ENCODE measurements at regions not wholly inside any gene's neighbourhood (a gene's known extent, or its start where the extent isn't known, plus 50 kb on each side); places are given as distances from the start of the nearest gene placed in this dataset.

DNA sequence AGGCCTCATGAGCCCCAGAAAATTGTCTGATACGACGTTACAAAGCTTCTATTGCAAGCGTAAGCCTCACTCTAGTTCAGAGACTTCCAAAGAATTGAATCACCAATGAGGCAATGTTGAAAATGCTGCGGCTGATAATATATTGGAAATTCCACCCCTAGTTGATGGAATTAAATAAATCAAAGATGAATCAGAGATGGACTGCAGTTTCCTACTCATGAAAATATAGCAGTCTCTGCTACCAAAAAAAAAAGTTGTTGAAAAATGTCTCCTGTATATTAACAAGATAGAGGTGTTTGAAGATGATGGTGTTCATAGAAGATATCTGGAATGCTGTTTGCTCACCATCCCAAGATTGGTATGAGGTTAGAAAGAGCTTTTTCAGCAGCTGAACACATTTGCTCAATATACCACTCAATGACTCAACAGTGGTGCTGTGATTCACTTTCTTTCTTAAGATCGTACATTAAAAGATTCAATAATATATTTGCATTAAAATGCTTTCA is 99.8 kb upstream of the ARHGAP28 start:
- no peak overlapping the region for H3K27ac ChIP-seq
- TF ChIP-seq, protein P1, sequence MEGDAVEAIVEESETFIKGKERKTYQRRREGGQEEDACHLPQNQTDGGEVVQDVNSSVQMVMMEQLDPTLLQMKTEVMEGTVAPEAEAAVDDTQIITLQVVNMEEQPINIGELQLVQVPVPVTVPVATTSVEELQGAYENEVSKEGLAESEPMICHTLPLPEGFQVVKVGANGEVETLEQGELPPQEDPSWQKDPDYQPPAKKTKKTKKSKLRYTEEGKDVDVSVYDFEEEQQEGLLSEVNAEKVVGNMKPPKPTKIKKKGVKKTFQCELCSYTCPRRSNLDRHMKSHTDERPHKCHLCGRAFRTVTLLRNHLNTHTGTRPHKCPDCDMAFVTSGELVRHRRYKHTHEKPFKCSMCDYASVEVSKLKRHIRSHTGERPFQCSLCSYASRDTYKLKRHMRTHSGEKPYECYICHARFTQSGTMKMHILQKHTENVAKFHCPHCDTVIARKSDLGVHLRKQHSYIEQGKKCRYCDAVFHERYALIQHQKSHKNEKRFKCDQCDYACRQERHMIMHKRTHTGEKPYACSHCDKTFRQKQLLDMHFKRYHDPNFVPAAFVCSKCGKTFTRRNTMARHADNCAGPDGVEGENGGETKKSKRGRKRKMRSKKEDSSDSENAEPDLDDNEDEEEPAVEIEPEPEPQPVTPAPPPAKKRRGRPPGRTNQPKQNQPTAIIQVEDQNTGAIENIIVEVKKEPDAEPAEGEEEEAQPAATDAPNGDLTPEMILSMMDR (conservative IDR thresholded peaks at IDR 0.05) = no peak
- TF ChIP-seq ZFX (IDR thresholded peaks at IDR 0.05) = no peak

DNA sequence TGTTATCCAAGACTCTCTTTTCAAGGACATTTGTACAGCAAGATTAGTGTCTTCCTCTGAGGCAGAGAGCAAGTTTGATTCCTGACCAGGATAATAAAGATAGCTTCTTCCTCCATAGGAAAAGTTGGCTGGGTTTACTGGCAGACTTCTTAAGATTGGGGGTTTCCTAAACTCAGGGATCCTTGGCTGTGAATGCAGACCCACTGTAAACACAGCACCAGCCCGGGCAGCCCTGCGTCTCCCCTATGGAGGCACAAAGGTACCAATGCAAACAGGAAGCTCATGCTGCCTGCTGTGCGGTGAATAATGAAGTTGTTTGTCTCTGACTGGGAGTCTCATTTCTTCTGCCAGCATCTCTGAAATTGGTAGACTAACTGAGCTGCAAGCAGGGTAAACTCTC is 96.2 kb upstream of the ARHGAP28 start:
- no peak overlapping the region for H3K27ac ChIP-seq
- TF ChIP-seq, protein P1 (conservative IDR thresholded peaks at IDR 0.05) = no peak
- no peak for TF ChIP-seq ZFX (IDR thresholded peaks at IDR 0.05)

DNA sequence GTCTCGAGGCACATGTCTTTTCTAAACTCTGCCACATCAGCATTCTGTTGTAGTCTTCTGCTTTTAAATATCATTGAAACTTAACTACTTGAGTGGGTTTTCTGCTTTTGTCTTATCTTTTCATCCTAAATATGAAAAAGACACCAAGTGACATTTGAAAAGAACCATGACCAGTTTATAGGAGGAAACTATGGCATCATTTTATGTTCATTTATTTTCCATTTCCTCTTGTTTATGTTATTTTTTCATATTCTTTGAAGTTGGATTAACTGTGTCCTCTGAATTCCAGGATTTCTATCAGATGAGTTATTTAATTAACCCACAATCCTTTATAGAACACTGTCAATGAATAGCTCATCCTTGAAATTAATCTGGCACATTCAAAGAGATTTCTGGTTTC is 93.4 kb upstream of the ARHGAP28 start:
- no peak overlapping the region for H3K27ac ChIP-seq
- TF ChIP-seq ZFX (IDR thresholded peaks at IDR 0.05) = no peak
- TF ChIP-seq, protein P1 (conservative IDR thresholded peaks at IDR 0.05) = no peak

DNA sequence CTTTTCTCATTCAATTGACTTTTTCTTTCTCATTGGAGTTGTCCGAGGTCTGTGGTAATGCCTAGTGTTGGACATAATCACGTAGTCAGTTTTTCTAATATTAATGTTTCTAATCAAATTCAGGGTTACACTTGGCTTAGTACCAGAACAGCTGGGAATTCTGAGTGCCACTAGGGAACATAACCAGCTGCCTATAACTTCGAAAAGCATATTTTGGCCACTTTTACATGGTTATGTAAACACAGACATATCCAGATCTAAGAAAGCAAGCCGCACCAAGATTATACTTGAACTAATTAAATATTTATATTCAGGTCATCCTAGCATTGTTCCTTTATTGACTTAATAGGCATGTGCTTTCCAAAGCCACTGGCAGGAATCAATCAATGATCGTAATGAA is 91.1 kb upstream of the ARHGAP28 start:
- TF ChIP-seq, protein P1 (conservative IDR thresholded peaks at IDR 0.05) = no peak
- TF ChIP-seq ZFX (IDR thresholded peaks at IDR 0.05) = no peak
- no peak overlapping the region for H3K27ac ChIP-seq

DNA sequence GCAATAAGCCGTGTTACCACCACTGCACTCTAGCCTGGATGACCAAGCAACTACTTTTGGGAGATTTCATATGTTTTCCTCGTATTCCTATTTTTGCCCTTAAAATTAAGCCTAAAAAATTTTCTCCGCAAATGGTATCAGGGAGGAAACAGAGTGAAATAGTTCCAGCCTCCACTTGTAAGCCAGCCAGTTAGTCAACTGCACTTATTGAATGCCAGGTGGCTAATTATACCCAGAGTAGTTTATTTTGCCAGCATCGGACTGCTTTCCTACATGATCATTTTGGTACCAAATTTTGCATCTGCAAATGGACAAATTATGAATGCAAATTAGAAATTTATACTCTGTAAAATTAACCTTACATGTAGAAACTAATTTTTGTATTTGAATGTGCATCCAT is 90.2 kb upstream of the ARHGAP28 start:
- no peak for TF ChIP-seq ZFX (IDR thresholded peaks at IDR 0.05)
- TF ChIP-seq, protein P1 (conservative IDR thresholded peaks at IDR 0.05) = no peak
- no peak overlapping the region for H3K27ac ChIP-seq

DNA sequence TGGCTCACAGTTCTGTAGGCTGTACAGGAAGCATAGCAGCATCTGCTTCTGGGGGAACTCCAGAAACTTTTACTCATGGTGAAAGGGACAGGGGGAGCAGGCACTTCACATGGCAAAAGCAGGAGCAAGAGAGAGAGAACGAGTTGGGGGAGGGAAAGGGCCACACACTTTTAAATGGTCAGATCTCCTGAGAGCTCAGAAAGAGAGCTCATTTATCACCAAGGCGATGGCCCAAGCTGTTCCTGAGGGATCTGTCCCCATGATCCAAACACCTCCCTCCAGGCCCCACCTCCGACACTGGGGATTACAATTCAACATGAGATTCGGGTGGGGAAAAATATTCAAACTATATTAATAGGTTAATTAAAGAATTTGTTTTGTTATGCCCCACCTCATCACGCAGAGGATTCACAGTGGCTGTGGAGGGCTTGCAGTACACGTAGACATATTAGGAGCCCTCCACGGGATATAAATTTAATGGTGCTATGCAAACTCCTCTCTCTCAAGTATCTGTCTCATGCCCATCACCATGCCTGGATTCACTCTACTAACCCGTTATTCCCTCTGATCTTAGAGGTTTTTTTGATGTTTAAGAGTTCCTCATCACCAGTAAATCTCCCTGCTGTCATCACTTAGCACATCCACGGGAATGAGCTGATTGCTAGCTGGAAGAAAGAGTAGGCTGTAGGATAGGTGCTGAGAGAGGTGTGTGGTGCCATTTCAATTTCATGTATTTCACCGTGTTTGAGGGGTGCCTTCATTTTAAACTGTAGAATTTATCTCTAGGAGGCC is 84.5 kb upstream of the ARHGAP28 start:
- TF ChIP-seq, protein P1 (conservative IDR thresholded peaks at IDR 0.05) = no peak
- TF ChIP-seq ZFX (IDR thresholded peaks at IDR 0.05) = no peak
- H3K27ac ChIP-seq = no peak overlapping the region

DNA sequence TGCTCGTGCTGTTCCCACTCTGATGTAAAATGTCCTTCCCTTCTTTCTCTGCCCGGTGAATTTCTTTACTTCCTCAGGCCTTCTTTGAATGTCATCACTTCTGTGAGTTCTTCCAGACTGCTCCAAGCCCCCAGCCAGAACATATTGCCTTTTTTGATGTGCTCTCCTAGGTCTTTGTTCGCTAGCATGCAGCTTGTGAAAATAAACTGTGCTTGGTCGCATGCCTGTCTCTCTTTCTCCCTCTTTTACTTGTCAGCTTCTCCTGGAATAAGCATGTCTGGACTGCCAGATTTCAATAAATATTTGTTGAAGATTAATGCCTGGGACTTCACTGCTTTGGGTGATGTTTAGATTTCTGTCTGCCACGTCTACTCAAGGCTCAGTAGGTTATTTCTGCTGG is 82.7 kb upstream of the ARHGAP28 start:
- H3K27ac ChIP-seq = no peak overlapping the region
- TF ChIP-seq, protein P1 (conservative IDR thresholded peaks at IDR 0.05) = no peak
- TF ChIP-seq ZFX (IDR thresholded peaks at IDR 0.05) = no peak
